OCI-LY7 (cell line): ENCODE measurements at regions not wholly inside any gene's neighbourhood (a gene's known extent, or its start where the extent isn't known, plus 50 kb on each side); places are given as distances from the start of the nearest gene placed in this dataset.

ENCODE experiments used
- EZH2phosphoT487 ChIP-seq: fragments of 200-600 bp; sonication (generic); IDR thresholded peaks from 2 replicates; pipeline ENCODE4 v1.6.1; 2018; ENCODE audit warnings: low read depth, borderline replicate concordance, mild to moderate bottlenecking, mixed run types, antibody characterized with exemption, low read length, moderate library complexity, mixed read lengths
- TF ChIP-seq, protein P1 (sequence below): fragments of 200-600 bp; sonication (generic); conservative IDR thresholded peaks from 2 replicates; pipeline ENCODE4 v1.5.1; 2014; ENCODE audit warnings: mild to moderate bottlenecking, antibody characterized with exemption, low read length, moderate library complexity, mixed read lengths

DNA sequence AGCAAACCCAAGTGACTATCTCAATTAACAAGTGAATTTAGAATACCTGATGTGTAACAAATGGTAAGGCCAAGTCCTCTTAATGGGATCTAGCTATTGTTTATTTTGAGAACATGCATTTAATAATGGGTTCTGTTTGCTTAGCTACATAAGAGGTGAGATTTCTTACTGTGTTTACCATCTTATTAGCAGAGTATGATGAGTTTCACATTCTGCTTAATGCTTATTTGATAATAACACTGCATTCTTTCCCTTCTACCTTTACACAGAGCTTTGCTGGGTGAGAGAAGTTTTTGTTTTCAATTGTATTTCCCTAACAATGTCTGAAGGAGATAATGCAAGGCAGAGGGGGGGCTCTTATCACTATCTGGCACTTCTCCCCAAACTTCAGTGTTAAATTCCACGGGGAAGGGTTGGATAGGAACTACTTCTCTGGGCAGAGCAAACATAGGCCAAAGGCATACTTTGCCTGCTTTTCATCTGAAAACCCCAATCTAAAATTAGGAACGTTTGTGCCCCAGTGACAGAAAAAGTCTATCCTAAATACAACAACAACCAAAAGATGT is 129.0 kb upstream of the ATXN7L3B start:
- TF ChIP-seq, protein P1, sequence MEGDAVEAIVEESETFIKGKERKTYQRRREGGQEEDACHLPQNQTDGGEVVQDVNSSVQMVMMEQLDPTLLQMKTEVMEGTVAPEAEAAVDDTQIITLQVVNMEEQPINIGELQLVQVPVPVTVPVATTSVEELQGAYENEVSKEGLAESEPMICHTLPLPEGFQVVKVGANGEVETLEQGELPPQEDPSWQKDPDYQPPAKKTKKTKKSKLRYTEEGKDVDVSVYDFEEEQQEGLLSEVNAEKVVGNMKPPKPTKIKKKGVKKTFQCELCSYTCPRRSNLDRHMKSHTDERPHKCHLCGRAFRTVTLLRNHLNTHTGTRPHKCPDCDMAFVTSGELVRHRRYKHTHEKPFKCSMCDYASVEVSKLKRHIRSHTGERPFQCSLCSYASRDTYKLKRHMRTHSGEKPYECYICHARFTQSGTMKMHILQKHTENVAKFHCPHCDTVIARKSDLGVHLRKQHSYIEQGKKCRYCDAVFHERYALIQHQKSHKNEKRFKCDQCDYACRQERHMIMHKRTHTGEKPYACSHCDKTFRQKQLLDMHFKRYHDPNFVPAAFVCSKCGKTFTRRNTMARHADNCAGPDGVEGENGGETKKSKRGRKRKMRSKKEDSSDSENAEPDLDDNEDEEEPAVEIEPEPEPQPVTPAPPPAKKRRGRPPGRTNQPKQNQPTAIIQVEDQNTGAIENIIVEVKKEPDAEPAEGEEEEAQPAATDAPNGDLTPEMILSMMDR = no peak
- no peak for TF ChIP-seq EZH2phosphoT487
